ENCODE measurements at regions not wholly inside any gene's neighbourhood (a gene's known extent, or its start where the extent isn't known, plus 50 kb on each side); places are given as distances from the start of the nearest gene placed in this dataset.

- DNase-seq (no peak), ATAC-seq (no peak)
- Mint-ChIP-seq H3K36me3 (peaks cover 0 to 6% (median 0%) of the 10 kb centered on the region in 3 donors), H3K9me3 (peaks cover 0 to 5% (median 0%) of the 10 kb centered on the region in 9 donors), H3K27me3 (no peaks in the 10 kb centered on the region), H3K4me1 (no peaks in the 10 kb centered on the region), H3K27ac (no peak overlapping the region), H3K4me3 (no peak overlapping the region)
- POLR2A ChIA-PET = no interaction called here
Observed at GRCh38 chr3:162195147-162195546, 698.5 kb downstream of the OTOL1 start.

GRCh38 chr3:162196964-162197363 is 700.4 kb downstream of the OTOL1 start:
- POLR2A ChIA-PET = no interaction called here
- ATAC-seq (no peak), DNase-seq (no peak)
- Mint-ChIP-seq H3K9me3 (peaks cover 0 to 3% (median 1%) of the 10 kb centered on the region in 9 donors), H3K4me3 (no peak overlapping the region), H3K27me3 (no peaks in the 10 kb centered on the region), H3K27ac (no peak overlapping the region), H3K36me3 (no peaks in the 10 kb centered on the region), H3K4me1 (no peaks in the 10 kb centered on the region)

GRCh38 chr3:162200836-162201235 is 704.2 kb downstream of the OTOL1 start:
- no peak for DNase-seq
- POLR2A ChIA-PET = no interaction called here
- no peaks in the 10 kb centered on the region for H3K27me3 Mint-ChIP-seq
- no peak overlapping the region for H3K4me3 Mint-ChIP-seq
- no peak for ATAC-seq
- H3K4me1 Mint-ChIP-seq = no peaks in the 10 kb centered on the region
- H3K9me3 Mint-ChIP-seq = peaks cover 0 to 9% (median 0%) of the 10 kb centered on the region in 9 donors
- H3K27ac Mint-ChIP-seq = no peak overlapping the region
- no peaks in the 10 kb centered on the region for H3K36me3 Mint-ChIP-seq

- H3K27ac Mint-ChIP-seq = no peak overlapping the region
Observed at GRCh38 chr3:162206648-162207047, 710.0 kb downstream of the OTOL1 start.

GRCh38 chr3:162211470-162211869 is 714.9 kb downstream of the OTOL1 start:
- Mint-ChIP-seq H3K9me3 (peaks cover 0 to 4% (median 0%) of the 10 kb centered on the region in 9 donors), H3K4me1 (no peaks in the 10 kb centered on the region), H3K27me3 (no peaks in the 10 kb centered on the region), H3K4me3 (no peak overlapping the region), H3K27ac (no peak overlapping the region), H3K36me3 (no peaks in the 10 kb centered on the region)
- DNase-seq (no peak), ATAC-seq (no peak)
- POLR2A ChIA-PET = no interaction called here

More at GRCh38 chr3:162206648-162207047, 710.0 kb downstream of the OTOL1 start:
- DNase-seq (no peak), ATAC-seq (no peak)
- Mint-ChIP-seq H3K36me3 (no peaks in the 10 kb centered on the region), H3K4me1 (no peaks in the 10 kb centered on the region), H3K9me3 (peaks cover 0 to 9% (median 0%) of the 10 kb centered on the region in 9 donors), H3K4me3 (no peak overlapping the region), H3K27me3 (no peaks in the 10 kb centered on the region)
- POLR2A ChIA-PET = no interaction called here

- Mint-ChIP-seq H3K4me3 (no peak overlapping the region), H3K9me3 (peaks cover 0 to 4% (median 0%) of the 10 kb centered on the region in 9 donors), H3K27ac (no peak overlapping the region), H3K4me1 (no peaks in the 10 kb centered on the region), H3K36me3 (no peaks in the 10 kb centered on the region), H3K27me3 (no peaks in the 10 kb centered on the region)
- DNase-seq = no peak
- no peak for ATAC-seq
- POLR2A ChIA-PET = no interaction called here
Observed at GRCh38 chr3:162213196-162213595, 716.6 kb downstream of the OTOL1 start.

- H3K4me3 Mint-ChIP-seq = no peak overlapping the region
- H3K27ac Mint-ChIP-seq = no peak overlapping the region
- POLR2A ChIA-PET = no interaction called here
- no peaks in the 10 kb centered on the region for H3K4me1 Mint-ChIP-seq
- no peaks in the 10 kb centered on the region for H3K27me3 Mint-ChIP-seq
- DNase-seq (no peak), ATAC-seq (no peak)
- no peaks in the 10 kb centered on the region for H3K36me3 Mint-ChIP-seq
- peaks cover 0 to 4% (median 0%) of the 10 kb centered on the region in 9 donors for H3K9me3 Mint-ChIP-seq
Observed at GRCh38 chr3:162213956-162214355, 717.3 kb downstream of the OTOL1 start.

GRCh38 chr3:162217647-162218046 is 721.0 kb downstream of the OTOL1 start:
- Mint-ChIP-seq H3K4me1 (no peaks in the 10 kb centered on the region), H3K27me3 (no peaks in the 10 kb centered on the region), H3K9me3 (peaks cover 0 to 8% (median 2%) of the 10 kb centered on the region in 9 donors), H3K36me3 (no peaks in the 10 kb centered on the region), H3K4me3 (no peak overlapping the region), H3K27ac (no peak overlapping the region)
- ATAC-seq (no peak), DNase-seq (no peak)
- POLR2A ChIA-PET = no interaction called here

GRCh38 chr3:162218479-162218878 is 721.9 kb downstream of the OTOL1 start:
- H3K27me3 Mint-ChIP-seq = no peaks in the 10 kb centered on the region
- no peak overlapping the region for H3K27ac Mint-ChIP-seq
- no peaks in the 10 kb centered on the region for H3K4me1 Mint-ChIP-seq
- ATAC-seq = no peak
- H3K36me3 Mint-ChIP-seq = no peaks in the 10 kb centered on the region
- H3K4me3 Mint-ChIP-seq = no peak overlapping the region
- POLR2A ChIA-PET = no interaction called here
- H3K9me3 Mint-ChIP-seq = peaks cover 0 to 8% (median 2%) of the 10 kb centered on the region in 9 donors
- no peak for DNase-seq

- no peaks in the 10 kb centered on the region for H3K27me3 Mint-ChIP-seq
- DNase-seq (no peak), ATAC-seq (no peak)
- peaks cover 0 to 8% (median 0%) of the 10 kb centered on the region in 9 donors for H3K9me3 Mint-ChIP-seq
- H3K36me3 Mint-ChIP-seq = no peaks in the 10 kb centered on the region
- no peak overlapping the region for H3K27ac Mint-ChIP-seq
- no peak overlapping the region for H3K4me3 Mint-ChIP-seq
- no peaks in the 10 kb centered on the region for H3K4me1 Mint-ChIP-seq
- POLR2A ChIA-PET = no interaction called here
Observed at GRCh38 chr3:162224746-162225145, 728.1 kb downstream of the OTOL1 start.

- H3K27me3 Mint-ChIP-seq = no peaks in the 10 kb centered on the region
- H3K27ac Mint-ChIP-seq = no peak overlapping the region
- peaks cover 0 to 3% (median 0%) of the 10 kb centered on the region in 9 donors for H3K9me3 Mint-ChIP-seq
- no peak for ATAC-seq
- no peak for DNase-seq
- H3K4me1 Mint-ChIP-seq = no peaks in the 10 kb centered on the region
- POLR2A ChIA-PET = no interaction called here
- no peak overlapping the region for H3K4me3 Mint-ChIP-seq
- no peaks in the 10 kb centered on the region for H3K36me3 Mint-ChIP-seq
Observed at GRCh38 chr3:162236949-162237348, 740.3 kb downstream of the OTOL1 start.

- Mint-ChIP-seq H3K27ac (no peak overlapping the region), H3K27me3 (peaks cover 0 to 3% (median 0%) of the 10 kb centered on the region in 5 donors), H3K4me1 (no peaks in the 10 kb centered on the region), H3K36me3 (no peaks in the 10 kb centered on the region), H3K9me3 (peaks cover 0 to 33% (median 13%) of the 10 kb centered on the region in 9 donors), H3K4me3 (no peak overlapping the region)
- ATAC-seq (no peak), DNase-seq (no peak)
- POLR2A ChIA-PET = no interaction called here
Observed at GRCh38 chr3:162250782-162251181, 754.2 kb downstream of the OTOL1 start.

GRCh38 chr3:162262129-162262528 is 765.5 kb downstream of the OTOL1 start:
- no peak overlapping the region for H3K27ac Mint-ChIP-seq
- DNase-seq = no peak
- H3K4me1 Mint-ChIP-seq = no peaks in the 10 kb centered on the region
- H3K4me3 Mint-ChIP-seq = no peak overlapping the region
- ATAC-seq = no peak
- no peaks in the 10 kb centered on the region for H3K36me3 Mint-ChIP-seq
- H3K9me3 Mint-ChIP-seq = peaks cover 0 to 13% (median 5%) of the 10 kb centered on the region in 9 donors
- no peaks in the 10 kb centered on the region for H3K27me3 Mint-ChIP-seq
- POLR2A ChIA-PET = no interaction called here

- H3K36me3 Mint-ChIP-seq = no peaks in the 10 kb centered on the region
- POLR2A ChIA-PET = no interaction called here
- H3K4me3 Mint-ChIP-seq = no peak overlapping the region
- DNase-seq (no peak), ATAC-seq (no peak)
- peaks cover 0 to 15% (median 1%) of the 10 kb centered on the region in 9 donors for H3K9me3 Mint-ChIP-seq
- no peaks in the 10 kb centered on the region for H3K27me3 Mint-ChIP-seq
- no peak overlapping the region for H3K27ac Mint-ChIP-seq
- H3K4me1 Mint-ChIP-seq = no peaks in the 10 kb centered on the region
Observed at GRCh38 chr3:162263596-162263995, 767.0 kb downstream of the OTOL1 start.

Data from naive thymus-derived CD8-positive, alpha-beta T cell (primary cell).